T-helper 1 cell treated with Interleukin-12 subunit alpha and Interleukin-12 subunit beta and Interleukin-4 antibody, amounts not matched to agents 30 μg/mL and 1 μg/mL, for 36 hours (primary cell): ENCODE measurements at regions not wholly inside any gene's neighbourhood (a gene's known extent, or its start where the extent isn't known, plus 50 kb on each side); places are given as distances from the start of the nearest gene placed in this dataset.

ENCODE experiments used
- H3K27ac Mint-ChIP-seq: one replicate; pipeline ENCODE4 v1.8.0; 2021; ENCODE audit warnings: mild to moderate bottlenecking, mixed read lengths
- H3K27me3 Mint-ChIP-seq: one replicate; pipeline ENCODE4 v1.8.0; 2021; ENCODE audit warnings: low read depth, mixed read lengths
- H3K36me3 Mint-ChIP-seq: one replicate; pipeline ENCODE4 v1.8.0; 2021; ENCODE audit warnings: low read depth, mixed read lengths
- H3K4me1 Mint-ChIP-seq: one replicate; pipeline ENCODE4 v1.8.0; 2021; ENCODE audit warnings: low read depth, mixed read lengths
- H3K4me3 Mint-ChIP-seq: one replicate; pipeline ENCODE4 v1.8.0; 2021; ENCODE audit warnings: mild to moderate bottlenecking, moderate library complexity, mixed read lengths
- H3K9me3 Mint-ChIP-seq: one replicate; pipeline ENCODE4 v1.8.0; 2021; ENCODE audit warnings: mixed read lengths

DNA sequence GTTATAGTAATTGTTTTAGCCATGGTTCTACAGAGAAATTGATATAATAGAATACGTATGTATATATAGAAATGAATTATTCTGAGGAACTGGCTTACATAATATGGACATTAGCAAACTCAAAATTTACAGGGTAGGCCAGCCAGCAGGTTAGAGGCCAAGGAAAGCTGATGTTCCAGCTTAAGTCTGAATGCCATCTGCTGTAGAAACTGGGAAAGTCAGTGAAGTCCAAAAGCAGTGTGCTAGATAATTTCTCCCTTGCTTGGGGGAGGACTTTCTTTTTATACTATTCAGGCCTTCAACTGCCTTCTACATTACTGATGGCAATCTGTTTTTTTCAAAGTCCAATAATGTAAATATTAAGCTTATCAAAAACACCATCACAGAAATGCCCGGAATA is 1174.7 kb downstream of the ZPLD1 start:
- Mint-ChIP-seq H3K4me3 (no peak overlapping the region), H3K4me1 (no peaks in the 10 kb centered on the region), H3K27me3 (no peaks in the 10 kb centered on the region), H3K27ac (no peak overlapping the region), H3K36me3 (no peaks in the 10 kb centered on the region), H3K9me3 (no peaks in the 10 kb centered on the region)

DNA sequence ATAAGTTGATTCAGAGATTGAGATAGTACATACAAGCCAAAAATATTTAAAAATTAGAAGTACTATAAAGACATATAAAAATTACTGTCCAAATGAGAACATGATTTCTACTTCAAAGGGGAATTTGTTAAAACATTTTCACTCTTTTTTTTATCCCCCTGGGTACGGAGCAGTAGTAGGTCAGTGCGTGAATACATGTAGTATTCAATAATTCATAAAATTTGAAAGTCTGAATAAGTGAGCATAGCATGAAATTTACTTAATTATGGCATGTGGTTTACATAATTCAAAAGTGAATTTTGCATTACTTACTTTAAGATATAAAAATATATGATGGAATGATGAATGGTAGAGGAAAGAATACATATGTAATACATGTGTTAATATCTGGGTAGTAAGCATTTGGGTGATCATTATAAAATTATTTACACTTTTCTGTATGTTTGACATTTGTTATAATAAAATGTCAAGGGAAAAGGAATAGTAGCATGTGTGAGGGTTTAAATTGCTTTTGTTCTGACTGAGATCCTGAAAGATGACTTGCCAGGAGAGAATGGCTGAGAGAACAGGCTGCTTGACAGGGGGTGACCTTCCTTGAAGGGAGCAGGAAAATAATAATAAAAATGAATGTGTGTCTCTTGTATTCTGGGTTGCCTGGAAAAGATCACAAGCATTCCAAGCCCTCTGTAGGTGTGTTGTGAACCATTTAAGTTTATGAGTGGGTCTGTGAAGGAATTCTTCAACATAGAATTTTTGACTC is 1178.8 kb downstream of the ZPLD1 start:
- no peaks in the 10 kb centered on the region for H3K27me3 Mint-ChIP-seq
- H3K27ac Mint-ChIP-seq, result no peak overlapping the region
- H3K4me1 Mint-ChIP-seq, result no peaks in the 10 kb centered on the region
- H3K9me3 Mint-ChIP-seq, result no peaks in the 10 kb centered on the region
- H3K4me3 Mint-ChIP-seq, result no peak overlapping the region
- no peaks in the 10 kb centered on the region for H3K36me3 Mint-ChIP-seq

DNA sequence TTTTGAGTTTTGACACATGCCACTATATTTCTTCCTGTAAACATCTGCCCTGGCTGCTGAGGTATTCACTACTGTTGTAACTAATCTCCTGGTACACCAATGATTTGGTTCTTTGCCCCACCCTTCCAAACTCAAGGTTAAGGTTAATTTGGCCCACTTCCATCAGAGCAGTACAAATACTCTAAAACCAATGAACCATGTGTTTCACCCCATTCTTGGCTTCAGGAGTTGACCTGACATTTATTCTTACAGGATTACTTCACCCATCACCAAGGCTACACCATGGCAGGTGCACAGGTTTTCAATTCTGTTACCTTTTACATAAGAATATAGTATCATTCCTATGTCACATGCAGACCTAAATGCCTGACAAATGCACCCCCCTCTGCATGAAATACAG is 1179.9 kb downstream of the ZPLD1 start:
- H3K4me3 Mint-ChIP-seq, result no peak overlapping the region
- no peak overlapping the region for H3K27ac Mint-ChIP-seq
- no peaks in the 10 kb centered on the region for H3K9me3 Mint-ChIP-seq
- H3K4me1 Mint-ChIP-seq, result no peaks in the 10 kb centered on the region
- no peaks in the 10 kb centered on the region for H3K36me3 Mint-ChIP-seq
- H3K27me3 Mint-ChIP-seq, result no peaks in the 10 kb centered on the region

DNA sequence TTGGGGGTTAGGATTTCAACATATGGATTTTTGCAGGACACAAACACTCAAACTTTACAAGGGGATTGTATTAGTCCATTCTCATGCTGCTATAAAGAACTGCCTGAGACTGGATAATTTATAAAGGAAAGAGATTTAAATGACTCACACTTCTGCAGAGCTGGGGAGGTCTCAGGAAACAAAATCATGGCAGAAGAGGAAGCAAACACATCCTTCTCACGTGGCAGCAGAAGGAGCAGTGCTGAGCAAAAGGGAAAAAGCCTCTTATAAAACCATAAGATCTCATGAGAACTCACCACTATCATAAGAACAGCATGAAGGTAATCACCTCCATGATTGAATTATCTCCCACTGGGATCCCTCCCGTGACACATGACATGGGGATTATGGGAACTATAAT is 1183.1 kb downstream of the ZPLD1 start:
- Mint-ChIP-seq H3K27ac (no peak overlapping the region), H3K4me1 (no peaks in the 10 kb centered on the region), H3K4me3 (no peak overlapping the region), H3K9me3 (peaks cover 3% of the 10 kb centered on the region), H3K27me3 (no peaks in the 10 kb centered on the region), H3K36me3 (no peaks in the 10 kb centered on the region)

DNA sequence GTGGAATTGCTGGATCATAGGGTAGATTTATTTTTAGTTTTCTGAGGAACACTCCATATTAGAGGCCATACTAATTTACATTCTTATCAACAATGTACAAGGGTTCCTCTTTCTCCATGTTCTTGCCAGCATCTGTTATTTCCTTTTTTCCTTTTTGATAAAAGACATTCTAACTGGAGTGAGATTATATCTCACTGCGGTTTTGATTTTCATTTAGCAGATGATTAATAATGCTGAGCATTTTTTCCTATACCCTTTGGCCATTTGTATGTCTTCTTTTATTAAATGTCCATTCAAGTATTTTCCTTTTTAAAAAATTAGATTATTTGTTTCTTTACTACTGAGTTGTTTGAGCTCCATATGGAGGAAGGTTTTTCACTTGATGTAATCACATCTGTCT is 1189.5 kb downstream of the ZPLD1 start:
- Mint-ChIP-seq H3K4me1 (no peaks in the 10 kb centered on the region), H3K27me3 (no peaks in the 10 kb centered on the region), H3K4me3 (no peak overlapping the region), H3K36me3 (no peaks in the 10 kb centered on the region), H3K9me3 (peaks cover 6% of the 10 kb centered on the region), H3K27ac (no peak overlapping the region)

DNA sequence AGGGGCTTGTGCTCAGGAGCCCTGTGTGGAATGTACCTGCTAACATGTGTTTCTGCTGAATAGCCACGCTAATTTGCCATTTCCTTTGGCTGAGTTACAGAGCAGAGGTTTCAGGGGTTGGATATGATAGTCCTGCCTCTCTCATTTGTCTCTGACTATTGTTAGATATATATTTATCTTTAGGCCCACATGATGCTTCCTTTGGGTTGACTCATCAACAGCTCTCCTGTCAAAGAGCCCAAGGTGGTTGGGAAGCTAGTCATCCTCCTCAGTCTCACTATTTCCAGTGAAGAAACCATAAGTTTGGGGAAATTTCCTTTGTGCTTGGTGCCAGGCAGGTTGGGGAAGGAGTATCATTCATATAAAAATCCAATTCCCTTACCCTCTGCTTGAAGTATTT is 1194.6 kb downstream of the ZPLD1 start:
- Mint-ChIP-seq H3K27me3 (no peaks in the 10 kb centered on the region), H3K4me3 (no peak overlapping the region), H3K9me3 (peaks cover 16% of the 10 kb centered on the region), H3K4me1 (no peaks in the 10 kb centered on the region), H3K36me3 (no peaks in the 10 kb centered on the region), H3K27ac (no peak overlapping the region)

DNA sequence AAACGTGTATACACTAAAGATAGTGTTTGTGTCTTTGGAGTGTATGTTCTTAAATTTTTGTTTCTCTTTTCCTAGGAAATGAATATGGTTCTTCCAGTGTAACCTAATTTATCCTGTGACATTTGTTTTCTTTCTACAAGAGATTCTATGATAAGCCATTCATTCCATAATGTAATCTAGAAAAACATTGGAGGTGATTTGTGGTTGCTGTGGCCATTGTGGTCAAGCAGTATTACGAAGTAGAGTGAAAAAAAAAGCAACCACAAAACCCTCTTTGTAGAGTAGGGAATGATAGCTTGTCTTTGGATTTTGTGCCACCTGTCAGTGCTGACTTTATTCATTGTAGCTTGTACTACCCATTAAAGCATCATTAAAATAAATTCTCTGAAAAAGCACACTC is 1209.6 kb downstream of the ZPLD1 start:
- Mint-ChIP-seq H3K4me3 (no peak overlapping the region), H3K4me1 (no peaks in the 10 kb centered on the region), H3K27me3 (no peaks in the 10 kb centered on the region), H3K9me3 (no peaks in the 10 kb centered on the region), H3K27ac (no peak overlapping the region), H3K36me3 (no peaks in the 10 kb centered on the region)

DNA sequence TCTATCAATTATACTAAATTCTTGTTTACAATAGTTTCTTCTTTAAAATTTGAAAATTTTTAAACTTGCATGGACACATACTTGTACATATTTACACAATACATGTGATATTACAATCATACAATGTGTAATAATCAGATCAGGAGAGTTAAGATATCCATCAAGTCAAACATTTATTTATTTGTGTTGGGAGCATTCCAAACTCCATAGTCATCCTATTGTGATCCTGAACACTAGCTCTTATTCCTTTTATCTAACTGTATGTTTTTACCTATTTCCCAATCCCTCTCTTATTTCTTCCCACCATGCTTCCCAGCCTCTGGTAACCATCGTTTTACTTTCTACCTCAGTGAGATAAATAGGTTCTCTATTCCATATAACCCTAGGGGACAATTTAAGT is 1219.2 kb downstream of the ZPLD1 start:
- H3K27ac Mint-ChIP-seq, result no peak overlapping the region
- H3K4me3 Mint-ChIP-seq, result no peak overlapping the region
- H3K27me3 Mint-ChIP-seq, result no peaks in the 10 kb centered on the region
- no peaks in the 10 kb centered on the region for H3K36me3 Mint-ChIP-seq
- H3K9me3 Mint-ChIP-seq, result no peaks in the 10 kb centered on the region
- no peaks in the 10 kb centered on the region for H3K4me1 Mint-ChIP-seq

DNA sequence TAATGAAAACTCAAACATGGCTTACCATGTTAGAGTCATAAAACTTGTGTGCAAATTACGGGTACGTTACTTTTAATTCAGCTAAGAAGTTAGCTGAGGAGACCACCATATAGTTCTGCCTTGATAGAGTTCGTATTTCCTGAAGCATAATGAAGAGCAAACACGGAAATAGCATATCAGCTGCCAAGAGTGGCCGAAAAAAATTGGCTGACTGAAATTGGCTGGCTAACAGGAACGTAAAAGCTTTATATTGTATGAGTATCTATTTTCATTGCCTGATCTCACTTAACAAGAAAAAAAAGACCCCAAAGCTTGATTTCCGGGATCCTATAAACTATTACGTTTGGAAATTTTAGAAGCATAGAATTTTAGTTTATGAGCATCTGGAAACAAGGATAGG is 1222.9 kb downstream of the ZPLD1 start:
- Mint-ChIP-seq H3K27me3 (no peaks in the 10 kb centered on the region), H3K4me3 (no peak overlapping the region), H3K9me3 (no peaks in the 10 kb centered on the region), H3K4me1 (no peaks in the 10 kb centered on the region), H3K36me3 (no peaks in the 10 kb centered on the region), H3K27ac (no peak overlapping the region)

DNA sequence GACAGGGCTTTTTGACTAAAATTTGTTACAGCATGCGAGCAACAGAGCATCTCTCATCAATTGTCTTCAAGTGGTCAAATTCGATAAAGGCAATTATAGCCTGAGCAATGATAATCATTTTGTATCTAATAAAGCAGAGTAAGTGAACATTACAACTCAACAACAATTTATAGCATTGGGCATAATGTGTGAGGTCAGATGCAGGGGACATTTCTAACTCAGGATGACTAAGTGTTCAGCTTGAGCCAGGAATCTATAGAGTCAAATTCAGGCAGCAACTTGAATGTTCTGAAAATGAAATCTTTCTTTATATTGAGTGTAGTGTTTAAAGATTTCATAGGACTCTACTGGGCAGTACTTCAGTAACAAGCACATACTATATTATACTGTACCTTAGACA is 1226.0 kb downstream of the ZPLD1 start:
- H3K4me3 Mint-ChIP-seq, result no peak overlapping the region
- H3K9me3 Mint-ChIP-seq, result no peaks in the 10 kb centered on the region
- no peaks in the 10 kb centered on the region for H3K27me3 Mint-ChIP-seq
- no peaks in the 10 kb centered on the region for H3K36me3 Mint-ChIP-seq
- H3K27ac Mint-ChIP-seq, result no peak overlapping the region
- H3K4me1 Mint-ChIP-seq, result no peaks in the 10 kb centered on the region

DNA sequence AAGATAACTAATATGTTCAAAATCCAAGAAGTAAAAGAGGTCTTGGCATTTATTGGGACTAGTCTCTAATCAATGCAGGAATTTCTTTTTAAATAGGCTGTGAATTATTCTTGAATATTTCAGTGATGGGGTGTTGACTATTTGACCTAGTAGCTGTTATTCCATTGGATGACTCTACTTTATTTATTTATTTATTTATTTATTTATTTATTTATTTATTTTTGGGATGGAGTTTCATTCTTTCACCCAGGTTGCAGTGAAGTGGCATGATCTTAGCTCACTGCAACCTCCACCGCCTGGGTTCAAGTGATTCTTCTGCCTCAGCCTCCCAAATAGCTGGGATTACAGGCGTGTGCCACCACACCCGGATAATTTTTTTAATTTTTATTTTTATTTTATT is 1227.8 kb downstream of the ZPLD1 start:
- Mint-ChIP-seq H3K4me3 (no peak overlapping the region), H3K36me3 (no peaks in the 10 kb centered on the region), H3K9me3 (no peaks in the 10 kb centered on the region), H3K27ac (no peak overlapping the region), H3K4me1 (no peaks in the 10 kb centered on the region), H3K27me3 (no peaks in the 10 kb centered on the region)

DNA sequence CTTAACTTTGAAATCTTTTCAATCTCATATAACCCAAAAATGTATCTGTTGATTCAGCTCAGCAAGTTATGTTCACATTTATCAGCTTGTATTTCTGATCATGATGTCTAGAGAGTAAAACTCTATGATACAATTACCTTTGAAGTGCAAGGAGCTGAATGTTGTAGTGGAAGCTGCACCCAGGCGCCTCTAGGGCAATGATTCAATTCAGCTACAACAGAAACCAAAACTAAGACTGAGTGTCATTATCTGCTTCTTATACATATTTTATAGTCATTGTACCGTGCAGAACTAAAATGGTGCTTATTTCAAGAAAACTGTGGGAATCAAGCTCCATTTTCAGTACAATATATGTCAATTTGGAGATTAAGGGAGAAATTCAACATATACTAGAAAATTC is 1237.5 kb downstream of the ZPLD1 start:
- no peaks in the 10 kb centered on the region for H3K9me3 Mint-ChIP-seq
- no peaks in the 10 kb centered on the region for H3K4me1 Mint-ChIP-seq
- no peaks in the 10 kb centered on the region for H3K27me3 Mint-ChIP-seq
- no peak overlapping the region for H3K4me3 Mint-ChIP-seq
- H3K27ac Mint-ChIP-seq, result no peak overlapping the region
- no peaks in the 10 kb centered on the region for H3K36me3 Mint-ChIP-seq

DNA sequence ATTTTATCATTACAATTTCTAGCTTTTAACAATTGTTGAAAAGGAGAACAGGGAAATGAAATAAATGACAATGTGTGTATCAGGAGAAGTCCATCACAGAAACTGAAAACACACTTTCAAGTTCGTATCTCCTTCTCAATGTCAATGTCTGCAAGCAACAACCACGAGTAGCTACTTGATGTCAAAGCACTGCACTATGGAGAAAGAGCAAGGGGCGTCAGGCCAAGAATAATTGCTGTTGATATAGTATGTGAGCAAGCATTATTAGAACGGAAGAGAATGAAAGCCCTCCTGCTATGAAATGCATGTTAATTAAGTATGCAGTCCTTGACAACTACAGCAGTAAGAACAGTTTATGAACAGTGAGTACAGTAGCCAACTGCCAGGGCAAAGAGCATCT is 1250.1 kb downstream of the ZPLD1 start:
- H3K4me3 Mint-ChIP-seq, result no peak overlapping the region
- no peaks in the 10 kb centered on the region for H3K27me3 Mint-ChIP-seq
- no peaks in the 10 kb centered on the region for H3K4me1 Mint-ChIP-seq
- H3K27ac Mint-ChIP-seq, result no peak overlapping the region
- H3K36me3 Mint-ChIP-seq, result no peaks in the 10 kb centered on the region
- H3K9me3 Mint-ChIP-seq, result peaks cover 7% of the 10 kb centered on the region

DNA sequence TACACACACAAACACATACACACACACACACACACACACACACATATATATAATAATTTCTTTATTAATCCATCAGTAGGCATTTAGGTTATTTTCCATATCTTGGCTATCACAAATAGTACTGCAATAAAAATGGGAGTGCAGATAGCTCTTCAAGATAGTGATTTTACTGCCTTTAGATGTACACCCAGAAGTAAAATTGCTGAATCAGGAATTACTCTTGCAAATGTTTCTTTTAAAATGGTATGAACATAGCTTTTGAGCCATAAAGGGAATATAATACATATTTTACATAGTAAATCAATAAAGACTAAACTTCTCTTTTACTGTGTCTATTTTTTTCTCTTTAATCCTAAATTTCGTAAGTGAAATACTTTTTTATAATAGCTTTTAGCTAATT is 1251.1 kb downstream of the ZPLD1 start:
- H3K27me3 Mint-ChIP-seq, result no peaks in the 10 kb centered on the region

DNA sequence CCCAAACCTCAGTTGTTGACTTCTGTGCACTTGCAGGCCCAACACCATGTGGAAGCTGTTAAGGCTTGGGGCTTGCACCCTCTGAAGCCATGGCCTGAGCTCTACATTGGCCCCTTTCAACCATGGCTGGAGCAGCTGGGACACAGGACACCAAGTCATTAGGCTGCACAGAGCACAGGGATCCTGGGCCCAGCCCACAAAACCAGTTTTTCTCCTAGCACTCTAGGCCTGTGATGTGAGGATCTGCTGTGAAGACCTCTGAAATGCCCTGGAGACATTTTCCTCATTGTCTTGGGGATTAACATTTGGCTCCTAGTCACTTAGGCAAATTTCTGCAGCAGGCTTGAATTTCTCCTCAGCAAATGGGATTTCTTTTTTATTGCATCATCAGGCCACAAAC is 1255.7 kb downstream of the ZPLD1 start:
- no peaks in the 10 kb centered on the region for H3K4me1 Mint-ChIP-seq
- no peak overlapping the region for H3K4me3 Mint-ChIP-seq
- no peaks in the 10 kb centered on the region for H3K36me3 Mint-ChIP-seq
- peaks cover 22% of the 10 kb centered on the region for H3K9me3 Mint-ChIP-seq
- no peak overlapping the region for H3K27ac Mint-ChIP-seq
- no peaks in the 10 kb centered on the region for H3K27me3 Mint-ChIP-seq

More for the DNA sequence above, 1251.1 kb downstream of the ZPLD1 start:
- Mint-ChIP-seq H3K9me3 (peaks cover 12% of the 10 kb centered on the region), H3K27ac (no peak overlapping the region), H3K4me3 (no peak overlapping the region), H3K36me3 (no peaks in the 10 kb centered on the region), H3K4me1 (no peaks in the 10 kb centered on the region)

DNA sequence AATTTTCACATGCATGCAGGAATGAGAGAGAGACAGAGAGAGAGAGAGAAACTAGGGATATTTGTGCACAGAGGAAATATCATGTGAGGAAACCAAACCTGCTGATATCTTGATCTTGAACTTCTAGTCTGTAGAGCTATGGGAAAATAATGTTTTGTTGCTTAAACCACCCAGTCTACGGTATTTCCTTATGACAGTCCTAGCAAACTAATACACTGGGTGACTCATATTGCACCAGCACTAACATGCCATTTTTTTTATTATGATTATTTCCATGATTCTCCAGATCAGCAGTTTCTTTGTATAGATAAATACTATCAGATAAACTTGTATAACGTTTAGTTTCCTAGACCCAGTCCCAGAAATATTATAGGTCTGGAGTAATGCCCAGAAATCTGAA is 1259.0 kb downstream of the ZPLD1 start:
- Mint-ChIP-seq H3K4me1 (no peaks in the 10 kb centered on the region), H3K36me3 (no peaks in the 10 kb centered on the region), H3K4me3 (no peak overlapping the region), H3K27me3 (no peaks in the 10 kb centered on the region), H3K9me3 (peaks cover 28% of the 10 kb centered on the region), H3K27ac (no peak overlapping the region)
